Stromal cell of bone marrow (primary cell): ENCODE measurements at regions not wholly inside any gene's neighbourhood (a gene's known extent, or its start where the extent isn't known, plus 50 kb on each side); places are given as distances from the start of the nearest gene placed in this dataset.
"Not testable (repeated sequence)": the region's sequence is repeated elsewhere in the genome, so short reads cannot be mapped to it uniquely, and the experiment has no call there.

Experiments
- DNase-seq: peaks from one replicate; pipeline ENCODE4 v3.0.0-alpha.2; 2012; ENCODE audit warnings: low read depth

DNA sequence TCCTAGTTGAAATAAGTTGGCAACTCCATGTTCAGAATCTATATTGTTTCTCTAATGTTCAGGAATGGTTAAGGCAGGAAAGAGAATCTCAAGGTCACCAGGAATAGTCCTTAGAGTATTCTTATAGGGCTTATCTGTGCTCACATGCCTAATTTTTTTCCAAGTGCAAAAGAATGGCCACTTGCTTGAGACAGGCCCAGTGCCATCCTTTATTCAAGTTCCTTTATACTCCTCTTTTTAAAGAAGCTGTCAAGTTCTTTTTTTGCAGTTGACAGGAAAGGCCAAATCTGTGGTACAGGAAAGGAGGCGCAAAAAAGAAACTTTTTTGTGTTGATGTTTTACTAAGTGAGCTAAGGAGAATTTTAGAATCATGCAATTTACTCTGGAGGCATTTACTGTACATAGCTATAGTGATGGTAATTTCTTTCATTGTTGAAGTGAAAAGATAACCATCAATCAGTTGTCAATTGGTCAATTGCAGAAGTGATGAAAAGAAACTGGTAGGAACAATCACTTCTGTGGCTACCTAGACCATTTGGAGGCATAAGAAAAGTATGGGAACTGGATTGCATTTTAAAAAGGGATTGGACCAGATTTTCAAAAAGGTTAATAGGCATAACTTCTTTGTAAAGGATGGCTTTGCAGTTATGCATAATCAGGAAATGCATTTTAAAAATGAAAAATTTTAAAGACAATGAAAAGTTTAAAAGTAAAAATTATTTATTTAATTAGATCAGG is 102.5 kb upstream of the SOX2 start:
- no peak for DNase-seq

- DNase-seq: no peak
Observed at GRCh38 chr3:181604267-181604666, 107.5 kb upstream of the SOX2 start.

GRCh38 chr3:181596126-181596525 is 115.6 kb upstream of the SOX2 start:
- DNase-seq: no peak

DNA sequence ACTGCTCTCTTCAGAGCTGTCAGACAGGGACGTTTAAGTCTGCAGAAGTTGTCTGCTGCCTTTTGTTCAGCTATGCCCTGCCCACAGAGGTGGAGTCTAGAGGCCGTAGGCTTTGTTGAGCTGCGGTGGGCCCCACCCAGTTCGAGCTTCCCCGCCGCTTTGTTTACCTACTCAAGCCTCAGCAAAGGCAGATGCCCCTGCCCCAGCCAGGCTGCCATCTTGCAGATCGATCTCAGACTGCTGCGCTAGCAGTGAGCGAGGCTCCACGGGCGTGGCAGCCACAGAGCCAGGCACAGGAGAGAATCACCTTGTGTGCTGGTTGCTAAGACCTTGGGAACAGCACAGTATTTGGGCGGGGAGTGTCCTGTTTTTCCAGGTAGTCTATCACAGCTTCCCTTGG is 120.8 kb upstream of the SOX2 start:
- not testable (repeated sequence) for DNase-seq

DNA sequence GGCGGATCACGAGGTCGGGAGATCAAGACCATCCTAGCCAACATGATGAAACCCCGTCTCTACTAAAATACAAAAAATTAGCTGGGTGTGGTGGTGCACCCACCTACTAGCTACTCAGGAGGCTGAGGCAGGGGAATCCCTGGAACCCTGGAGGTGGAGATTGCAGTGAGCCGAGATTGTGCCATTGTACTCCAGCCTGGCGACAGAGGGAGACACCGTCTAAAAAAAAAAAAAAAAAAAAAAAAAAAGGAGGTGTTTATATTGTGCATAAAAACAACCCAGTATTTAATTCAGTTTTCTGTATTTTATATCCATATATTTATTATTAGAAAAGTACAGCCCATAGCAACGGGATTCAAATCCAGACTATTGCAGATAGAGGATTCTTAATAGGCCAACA is 129.1 kb upstream of the SOX2 start:
- no peak for DNase-seq

GRCh38 chr3:181581656-181582055 is 130.1 kb upstream of the SOX2 start:
- DNase-seq: no peak

DNA sequence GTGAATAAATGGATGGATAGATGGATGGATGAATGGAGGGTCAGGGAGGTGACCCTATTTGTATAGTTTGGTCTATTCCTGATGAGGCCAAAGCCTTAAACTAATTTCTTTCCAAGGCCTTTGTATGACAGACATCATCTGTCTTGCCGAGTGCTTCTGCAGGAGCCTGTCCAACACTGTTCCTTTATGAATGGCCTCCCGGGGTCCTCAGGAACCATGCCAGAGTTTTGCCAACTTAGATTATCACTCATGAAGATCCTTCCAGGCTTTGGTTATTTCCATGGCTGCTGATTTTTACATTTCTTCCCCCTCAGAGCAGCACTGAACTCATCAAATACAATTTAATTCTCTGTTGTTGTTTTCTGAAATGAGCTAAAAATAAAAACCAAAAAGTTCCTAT is 133.0 kb upstream of the SOX2 start:
- DNase-seq: no peak

DNA sequence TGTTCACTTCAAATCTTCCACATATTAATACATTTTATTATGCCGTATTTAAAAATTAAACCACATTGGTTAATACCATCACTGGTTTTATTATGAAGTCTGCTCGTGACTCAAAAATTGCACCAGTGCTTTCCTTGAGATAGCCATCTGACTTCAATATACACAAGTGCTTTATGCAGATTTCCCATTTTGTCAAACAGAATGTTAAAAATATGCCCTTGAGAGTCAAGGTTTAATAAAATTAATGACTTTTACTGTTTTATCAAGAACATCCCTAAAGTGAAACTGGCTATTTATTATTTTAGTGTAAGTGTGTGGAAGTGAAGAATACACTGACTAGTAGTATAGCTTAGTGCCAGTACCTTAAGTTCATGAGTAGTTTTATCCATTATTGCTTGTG is 139.3 kb upstream of the SOX2 start:
- DNase-seq: no peak

DNA sequence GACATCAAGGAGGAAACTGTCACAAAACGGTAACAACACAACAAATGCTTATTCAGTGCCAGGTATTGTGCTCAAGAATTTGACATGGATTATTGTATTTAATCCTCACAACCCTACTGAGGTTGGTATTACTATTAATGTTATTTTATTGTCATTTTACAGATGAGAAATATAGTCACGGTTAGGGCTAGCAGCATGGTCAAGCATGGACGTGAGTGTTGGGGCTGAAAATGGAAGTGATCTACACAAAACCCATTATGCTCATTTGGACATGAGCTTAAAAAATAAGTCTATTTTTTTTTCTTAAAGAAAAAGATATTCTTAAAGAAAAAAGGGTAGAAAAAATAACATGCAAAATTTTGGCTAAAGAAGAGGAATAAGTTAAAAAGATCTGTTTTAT is 141.3 kb upstream of the SOX2 start:
- DNase-seq: no peak

DNA sequence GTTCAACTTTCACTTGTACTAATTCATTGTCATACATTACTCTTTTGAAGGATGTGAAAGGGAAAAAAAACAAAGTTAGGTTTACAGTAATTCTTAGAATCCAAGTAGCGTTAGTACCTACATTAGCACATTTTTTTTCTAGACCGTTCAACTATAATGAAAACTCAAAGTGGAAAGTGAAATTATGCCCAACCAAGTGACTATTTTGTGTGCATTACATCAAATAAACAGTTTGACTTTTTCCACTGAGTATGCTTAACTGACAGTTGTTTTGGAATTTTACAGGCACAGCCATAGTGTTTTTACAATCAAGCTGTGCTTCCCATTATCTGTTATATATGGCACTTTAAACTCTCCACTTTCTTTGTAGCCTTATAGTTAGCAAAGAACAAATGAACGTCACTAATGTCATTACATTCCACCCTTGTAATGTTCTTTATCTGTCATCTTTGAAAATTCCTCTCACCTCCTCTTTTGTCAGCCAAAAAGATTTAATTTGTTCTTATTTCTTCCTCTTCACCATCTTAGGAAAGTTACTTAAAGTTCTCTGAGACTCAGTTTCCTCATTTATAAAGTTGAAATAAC is 142.3 kb upstream of the SOX2 start:
- no peak for DNase-seq

- no peak for DNase-seq
Observed at GRCh38 chr3:181568693-181569092, 143.0 kb upstream of the SOX2 start.

GRCh38 chr3:181568248-181568647 is 143.5 kb upstream of the SOX2 start:
- DNase-seq: no peak

DNA sequence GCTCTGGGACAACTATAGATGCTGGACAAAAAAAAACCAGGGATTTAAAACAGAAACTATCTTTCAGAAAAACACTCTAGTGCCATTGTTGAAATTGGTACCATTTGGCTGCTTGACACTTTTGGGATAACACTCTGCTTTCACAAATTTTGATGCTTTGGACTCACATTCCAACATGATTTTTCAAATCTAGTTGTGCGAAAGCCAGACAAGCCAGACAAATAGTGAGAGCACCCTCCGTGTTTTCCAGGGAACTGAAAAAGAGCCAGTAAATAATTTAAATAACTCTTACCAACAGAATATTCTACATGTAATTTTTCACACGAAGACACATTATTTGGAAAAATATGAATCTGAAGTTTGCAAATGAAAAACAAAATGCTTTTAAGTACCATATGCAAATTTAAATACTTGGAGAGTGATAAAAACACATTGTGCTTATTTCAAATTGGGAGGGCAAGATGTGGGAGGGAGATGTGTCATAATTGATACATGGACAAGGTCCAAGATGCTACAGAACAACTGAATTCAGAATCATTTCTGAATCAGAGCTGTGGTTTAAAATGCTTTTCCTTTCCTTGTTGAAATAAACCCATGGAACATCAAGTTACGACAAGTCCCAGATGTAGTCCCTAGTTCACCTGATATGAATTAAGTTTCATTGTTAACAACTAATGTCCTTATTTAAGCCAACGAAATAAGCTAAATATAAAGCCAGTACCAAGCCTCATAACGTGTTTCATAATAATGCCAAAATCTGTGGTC is 144.2 kb upstream of the SOX2 start:
- DNase-seq: peak; percentile 6

DNA sequence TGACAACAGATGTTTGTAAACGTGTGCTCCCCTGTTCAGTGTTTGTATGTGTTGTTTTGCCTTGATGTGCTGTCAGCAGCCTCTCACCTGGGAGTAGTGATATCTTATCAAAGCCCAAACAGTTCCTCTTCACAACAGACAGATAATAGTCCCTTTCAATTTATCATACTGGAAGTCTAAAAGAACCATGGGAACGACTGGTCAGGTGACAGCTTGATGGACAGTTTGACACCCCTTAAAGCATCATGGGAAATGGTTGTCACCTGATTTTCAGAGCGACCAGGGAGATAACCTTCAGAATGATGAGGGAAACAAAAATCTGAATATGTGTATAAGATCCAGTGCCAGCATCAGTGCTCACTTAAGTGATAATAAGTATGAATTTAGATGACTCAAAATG is 146.3 kb upstream of the SOX2 start:
- no peak for DNase-seq

DNA sequence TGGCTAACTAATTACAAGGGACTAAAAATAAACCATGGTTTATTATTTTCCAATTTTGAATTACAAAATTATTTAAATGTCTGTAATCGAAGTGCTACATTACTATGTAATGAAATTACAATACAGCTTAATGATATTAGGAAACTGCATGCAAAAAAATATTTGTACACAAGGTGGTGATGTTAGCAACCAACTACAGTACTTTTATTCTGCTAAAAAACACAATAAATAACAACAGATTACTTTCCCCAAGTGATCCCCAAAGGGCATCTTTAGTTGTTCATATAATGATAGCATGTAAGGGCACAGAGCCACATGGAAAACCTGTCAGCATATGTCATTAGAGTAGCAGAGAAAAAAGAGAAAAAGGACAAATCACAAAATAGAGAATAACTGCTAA is 147.5 kb upstream of the SOX2 start:
- no peak for DNase-seq

GRCh38 chr3:181561139-181562031 is 150.3 kb upstream of the SOX2 start:
- no peak for DNase-seq

- no peak for DNase-seq
Observed at GRCh38 chr3:181558870-181559269, 152.9 kb upstream of the SOX2 start.

- DNase-seq: no peak
Observed at GRCh38 chr3:181555681-181556080, 156.0 kb upstream of the SOX2 start.

DNA sequence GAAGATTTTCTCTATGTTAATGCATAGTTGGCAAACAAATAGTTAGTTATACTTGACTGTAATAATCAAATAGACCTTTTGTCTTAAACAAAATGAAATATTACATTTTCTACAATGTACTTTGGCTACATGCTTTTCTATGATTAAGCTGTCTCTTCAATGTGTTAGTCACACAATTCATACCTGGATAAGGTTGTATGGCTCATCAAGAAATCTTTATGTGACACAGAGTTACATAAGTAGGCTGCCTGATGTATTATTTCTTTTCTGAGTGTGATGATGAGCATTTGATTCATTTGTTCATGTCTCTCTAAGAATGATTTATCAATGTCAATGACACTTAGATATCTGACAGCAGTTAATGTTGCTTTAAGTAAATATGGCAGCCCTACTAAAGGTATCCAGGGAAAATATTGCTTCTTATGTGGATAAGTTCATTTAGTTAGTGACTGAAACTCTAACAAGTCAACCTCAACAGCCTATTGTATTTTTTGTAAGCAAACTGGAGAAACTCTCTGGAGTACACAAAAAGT is 157.4 kb upstream of the SOX2 start:
- no peak for DNase-seq

GRCh38 chr3:181549266-181549665 is 162.5 kb upstream of the SOX2 start:
- no peak for DNase-seq

DNA sequence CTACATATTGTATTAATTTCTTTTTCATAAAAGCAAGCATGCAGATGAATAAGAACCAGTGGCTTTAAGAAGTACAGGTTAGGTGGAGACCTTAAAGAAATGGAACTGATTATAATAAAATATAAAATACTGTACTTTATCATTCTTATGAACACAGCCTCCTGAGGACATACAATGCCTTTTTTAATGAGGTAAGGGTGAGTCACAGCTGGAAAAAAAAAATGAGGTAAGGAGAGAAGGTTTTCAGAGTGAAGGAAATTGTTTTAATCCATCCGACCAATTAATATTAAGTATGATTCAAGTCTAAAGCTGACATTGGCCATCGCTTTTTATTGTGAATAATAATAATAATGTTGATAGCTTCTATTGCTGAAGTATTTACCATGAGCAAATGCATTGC is 170.3 kb upstream of the SOX2 start:
- no peak for DNase-seq

GRCh38 chr3:181534781-181535221 is 176.9 kb upstream of the SOX2 start:
- no peak for DNase-seq
